GM21390 (cell line): ENCODE measurements at regions not wholly inside any gene's neighbourhood (a gene's known extent, or its start where the extent isn't known, plus 50 kb on each side); places are given as distances from the start of the nearest gene placed in this dataset.
"Not testable (repeated sequence)": the region's sequence is repeated elsewhere in the genome, so short reads cannot be mapped to it uniquely, and the experiment has no call there.

Source experiments
- ATAC-seq: cut with Tn5 transposase; IDR thresholded peaks from one replicate; pipeline ENCODE4 v1.9.1; 2021; ENCODE audit not compliant: unreplicated experiment

DNA sequence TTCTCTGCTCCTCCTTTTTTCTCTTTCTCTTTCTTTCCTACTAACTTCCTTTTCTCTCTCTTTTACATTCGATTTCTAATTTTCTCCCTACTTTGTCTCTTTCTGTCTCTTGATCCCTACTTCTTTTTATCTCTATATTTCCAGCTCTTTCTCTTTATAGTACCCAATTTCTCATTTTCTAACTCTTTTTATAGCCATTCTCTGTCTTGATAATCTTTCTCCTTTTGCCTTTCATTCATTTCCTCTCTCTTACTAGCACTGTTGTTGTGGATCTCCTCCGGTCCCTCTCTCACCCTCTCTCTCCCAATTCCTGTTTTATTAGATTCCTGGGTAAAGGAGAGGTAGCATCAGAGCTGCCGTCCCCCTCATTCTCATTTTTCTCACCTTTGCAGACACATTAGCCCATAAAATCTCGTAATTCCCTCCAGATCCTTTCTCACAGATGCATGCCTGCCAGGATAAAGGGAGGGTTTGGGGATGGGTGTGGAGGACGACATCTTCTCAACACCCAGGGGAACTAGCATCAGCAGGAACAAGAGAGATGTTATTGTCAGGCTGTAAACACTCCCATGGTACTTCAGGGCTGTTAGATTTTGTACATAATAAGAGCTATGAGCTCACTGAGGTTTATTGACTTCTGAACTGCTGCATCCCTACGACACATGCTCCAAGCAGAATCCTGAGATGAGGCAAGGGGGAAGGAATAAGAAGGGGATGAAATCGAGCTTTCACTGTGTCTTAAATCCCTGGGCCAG is 159.0 kb upstream of the GALNT2 start:
- no peak for ATAC-seq

GRCh38 chr1:229908689-229909088 is 158.3 kb upstream of the GALNT2 start:
- ATAC-seq, result no peak

GRCh38 chr1:229913489-229913888 is 153.5 kb upstream of the GALNT2 start:
- ATAC-seq, result no peak

DNA sequence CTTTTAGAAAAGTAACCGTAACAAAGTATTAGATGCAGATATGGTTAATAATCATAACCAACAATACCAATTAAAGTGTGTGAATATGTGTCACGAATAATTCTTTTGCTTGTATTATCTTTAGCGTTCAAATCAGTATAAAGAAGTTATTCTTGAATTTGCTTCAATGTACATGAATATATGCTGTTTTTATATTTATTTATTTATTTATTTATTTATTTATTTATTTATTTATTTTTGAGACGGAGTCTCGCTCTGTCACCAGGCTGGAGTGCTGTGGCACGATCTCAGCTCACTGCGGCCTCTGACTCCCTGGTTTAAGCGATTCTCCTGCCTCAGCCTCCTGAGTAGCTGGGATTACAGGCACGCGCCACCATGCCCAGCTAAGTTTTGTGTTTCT is 147.6 kb upstream of the GALNT2 start:
- not testable (repeated sequence) for ATAC-seq

GRCh38 chr1:229920683-229921082 is 146.4 kb upstream of the GALNT2 start:
- ATAC-seq, result no peak

GRCh38 chr1:229922249-229922648 is 144.8 kb upstream of the GALNT2 start:
- ATAC-seq, result no peak

GRCh38 chr1:229924639-229925038 is 142.4 kb upstream of the GALNT2 start:
- no peak for ATAC-seq

GRCh38 chr1:229928767-229929166 is 138.3 kb upstream of the GALNT2 start:
- ATAC-seq, result no peak

GRCh38 chr1:229931751-229932150 is 135.3 kb upstream of the GALNT2 start:
- ATAC-seq, result not testable (repeated sequence)

GRCh38 chr1:229935157-229935556 is 131.9 kb upstream of the GALNT2 start:
- not testable (repeated sequence) for ATAC-seq

GRCh38 chr1:229938551-229938950 is 128.5 kb upstream of the GALNT2 start:
- no peak for ATAC-seq

DNA sequence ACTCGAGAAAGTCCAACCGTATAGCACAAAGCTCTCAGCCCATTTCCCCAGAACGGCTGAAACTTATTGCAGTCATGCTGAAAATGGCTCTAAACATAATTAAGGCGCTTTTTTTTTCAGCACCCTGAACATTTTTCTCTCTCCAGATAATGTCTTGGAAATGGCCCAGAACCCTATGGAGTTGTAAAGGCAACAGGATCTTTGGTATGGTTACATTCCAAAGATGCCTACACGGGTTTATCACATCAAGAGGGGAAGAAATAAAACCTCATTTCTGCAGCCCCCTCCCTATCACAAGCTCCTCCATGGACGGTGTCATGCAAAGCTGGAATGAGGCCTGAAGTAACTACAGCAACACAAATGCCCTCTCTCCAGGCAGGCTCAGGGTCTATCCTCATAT is 126.4 kb upstream of the GALNT2 start:
- no peak for ATAC-seq

DNA sequence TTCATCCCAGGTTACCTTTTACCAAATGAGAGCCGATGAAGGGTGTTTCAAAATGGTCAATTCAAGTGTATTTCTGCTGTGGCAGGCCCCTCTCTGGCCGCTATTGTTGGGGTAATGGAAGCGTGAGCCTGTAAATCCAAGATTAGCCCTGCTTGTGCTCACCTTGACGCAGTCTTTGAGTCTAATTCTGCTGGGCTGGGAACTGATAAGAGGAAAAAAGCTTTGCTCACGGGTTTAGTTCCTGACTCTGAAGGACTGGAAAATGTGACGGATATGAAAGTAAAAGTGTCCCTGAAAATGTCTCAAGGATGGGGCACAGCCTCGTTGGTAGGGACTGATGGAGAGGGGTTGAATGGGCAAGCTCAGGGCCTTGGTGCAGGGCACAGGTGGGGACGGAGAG is 125.9 kb upstream of the GALNT2 start:
- no peak for ATAC-seq

DNA sequence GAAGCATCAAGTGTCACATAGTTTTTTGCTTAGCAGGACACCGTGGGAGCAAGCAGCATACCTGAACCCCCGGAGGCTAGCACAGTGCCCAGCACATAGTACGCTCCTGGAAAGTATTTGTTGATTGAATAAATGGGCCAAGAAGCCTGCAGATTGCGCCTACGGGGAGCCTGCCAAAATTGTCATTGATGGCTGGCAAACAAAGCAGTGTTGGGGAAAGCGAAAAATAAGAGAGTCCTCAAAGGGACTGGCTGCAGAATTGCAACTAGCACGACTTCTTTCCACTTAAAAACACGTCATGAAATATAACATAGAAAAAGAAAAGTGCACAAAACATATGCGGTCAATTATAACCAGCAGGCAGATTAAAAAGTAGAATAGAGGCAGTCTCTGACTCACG is 125.2 kb upstream of the GALNT2 start:
- no peak for ATAC-seq

DNA sequence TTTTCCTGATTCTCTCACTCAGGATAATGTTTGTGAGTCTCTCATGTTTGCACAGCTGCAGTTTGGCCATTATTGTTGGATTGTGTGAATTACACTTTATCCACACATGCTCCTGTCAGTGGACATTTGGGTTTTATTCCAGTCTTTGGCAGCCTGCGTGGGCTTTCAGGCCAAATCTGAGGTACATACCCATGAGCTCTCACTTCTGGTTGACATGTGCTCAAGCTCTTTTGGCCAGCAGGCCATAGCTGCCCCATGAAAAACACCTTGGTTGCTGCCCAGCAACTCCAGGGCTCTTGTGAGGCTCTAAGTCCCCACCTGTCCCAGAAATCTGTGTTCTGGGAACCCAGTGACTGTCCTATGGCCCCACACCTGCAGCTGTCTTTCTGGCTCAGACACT is 124.5 kb upstream of the GALNT2 start:
- no peak for ATAC-seq

- no peak for ATAC-seq
Measured at GRCh38 chr1:229943148-229943714, 123.8 kb upstream of the GALNT2 start.

- ATAC-seq, result no peak
Measured at GRCh38 chr1:229943988-229944743, 122.9 kb upstream of the GALNT2 start.

GRCh38 chr1:229945795-229946194 is 121.2 kb upstream of the GALNT2 start:
- ATAC-seq, result no peak

GRCh38 chr1:229947968-229948367 is 119.1 kb upstream of the GALNT2 start:
- no peak for ATAC-seq

GRCh38 chr1:229948438-229948837 is 118.6 kb upstream of the GALNT2 start:
- ATAC-seq, result no peak

- ATAC-seq, result no peak
Measured at GRCh38 chr1:229949500-229949899, 117.5 kb upstream of the GALNT2 start.

DNA sequence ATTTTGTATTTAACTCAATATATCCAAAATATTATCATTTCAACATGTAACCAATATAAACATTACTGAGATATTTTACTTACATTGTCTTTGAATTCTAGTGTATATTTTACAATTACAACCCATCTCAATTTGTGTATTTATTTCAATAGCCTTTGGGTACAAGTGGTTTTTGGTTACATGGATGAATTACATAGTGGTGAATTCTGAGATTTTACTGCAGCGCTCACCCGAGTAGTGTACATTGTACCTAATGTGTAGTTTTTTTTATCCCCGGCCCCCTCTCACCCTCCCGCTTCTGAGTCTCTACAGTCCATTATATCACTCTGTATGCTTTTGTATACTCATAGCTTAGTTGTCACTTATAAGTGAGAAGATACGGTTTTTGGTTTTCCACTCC is 117.0 kb upstream of the GALNT2 start:
- ATAC-seq, result no peak
